ENCODE measurements at regions not wholly inside any gene's neighbourhood (a gene's known extent, or its start where the extent isn't known, plus 50 kb on each side); places are given as distances from the start of the nearest gene placed in this dataset.
"Not testable (repeated sequence)": the region's sequence is repeated elsewhere in the genome, so short reads cannot be mapped to it uniquely, and the experiment has no call there.

GRCh38 chr18:39602131-39602530, 2036.5 kb upstream of the CELF4 start:
- DNase-seq: no peak

DNA sequence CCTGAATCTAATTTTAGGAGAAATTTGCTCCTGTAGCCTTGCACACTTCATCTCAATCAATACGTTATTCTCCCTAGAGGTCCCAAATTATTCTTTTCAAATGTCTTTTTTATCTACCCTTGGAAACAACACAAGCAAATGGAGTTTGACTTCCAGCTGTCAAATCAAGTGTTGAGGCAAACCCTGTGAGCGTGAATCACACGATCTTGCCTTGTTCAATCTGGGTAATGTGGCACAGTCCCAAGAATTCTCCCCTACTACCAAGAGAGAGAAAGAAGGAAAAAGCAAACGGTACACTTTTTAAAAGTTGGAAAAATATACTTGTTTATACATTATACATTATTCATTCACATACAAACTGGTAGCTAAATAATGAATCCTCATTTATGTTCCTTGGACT, 2035.3 kb upstream of the CELF4 start:
- DNase-seq: no peak

- no peak for DNase-seq
Observed at GRCh38 chr18:39599251-39599650, 2033.7 kb upstream of the CELF4 start.

- no peak for DNase-seq
Observed at GRCh38 chr18:39596891-39597290, 2031.3 kb upstream of the CELF4 start.

DNA sequence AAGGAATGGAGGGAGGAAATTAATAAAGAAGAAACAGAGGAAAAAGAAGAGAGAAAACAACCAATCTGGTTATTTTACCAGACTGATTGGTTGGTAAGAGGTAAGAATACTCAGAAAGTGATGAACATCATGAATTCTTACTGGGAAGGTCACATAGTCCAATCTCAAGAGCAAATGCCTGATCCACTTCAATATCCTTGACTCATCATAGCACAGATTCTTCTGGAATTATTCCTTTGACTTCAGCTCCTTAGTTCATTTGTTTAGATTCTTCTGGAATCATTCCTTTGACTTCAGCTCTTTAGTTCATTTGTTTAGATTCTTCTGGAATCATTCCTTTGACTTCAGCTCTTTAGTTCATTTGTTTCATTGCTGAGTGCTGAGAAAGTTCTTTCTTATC, 2030.6 kb upstream of the CELF4 start:
- DNase-seq: no peak

GRCh38 chr18:39594206-39594605, 2028.6 kb upstream of the CELF4 start:
- DNase-seq: no peak

DNA sequence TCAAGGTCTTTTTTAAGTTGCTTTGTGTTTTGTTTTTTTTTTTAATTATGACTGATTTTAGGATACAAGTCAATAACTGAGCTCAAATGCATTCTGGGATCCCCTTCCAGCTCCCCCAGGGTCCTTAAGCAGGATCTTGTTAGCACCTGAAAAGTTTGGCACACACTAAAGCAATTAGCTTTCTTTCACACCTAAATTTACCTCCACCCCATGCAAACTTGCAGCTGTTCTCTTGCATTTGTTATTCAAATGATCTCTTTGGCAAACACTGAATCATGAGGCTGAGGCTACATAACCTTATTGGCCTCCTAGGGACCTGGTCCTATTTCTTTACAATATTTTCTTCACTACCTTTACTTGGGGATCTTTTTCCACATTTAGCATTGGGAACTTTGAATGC, 2026.1 kb upstream of the CELF4 start:
- DNase-seq: no peak

- no peak for DNase-seq
Observed at GRCh38 chr18:39589496-39589895, 2023.9 kb upstream of the CELF4 start.

DNA sequence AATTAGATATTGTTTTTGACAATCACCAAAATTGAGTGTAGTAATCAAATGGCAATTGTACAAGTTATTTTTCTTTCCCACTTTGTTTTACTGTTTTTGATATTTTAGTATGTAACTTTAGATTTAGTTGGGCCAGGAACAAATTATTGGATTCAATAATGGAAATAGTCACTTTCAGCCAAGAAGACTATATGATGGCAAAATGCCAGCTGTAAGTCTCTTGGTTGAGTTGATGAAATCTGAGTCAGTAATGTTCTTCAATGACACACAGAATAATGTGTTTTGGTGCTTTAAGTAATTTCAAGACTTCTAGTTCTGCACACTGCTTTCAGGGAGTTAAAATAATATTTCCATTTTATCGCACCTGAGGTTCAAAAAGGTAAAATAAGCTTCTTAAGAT, 2022.0 kb upstream of the CELF4 start:
- no peak for DNase-seq

- DNase-seq: no peak
Observed at GRCh38 chr18:39586741-39587140, 2021.1 kb upstream of the CELF4 start.

DNA sequence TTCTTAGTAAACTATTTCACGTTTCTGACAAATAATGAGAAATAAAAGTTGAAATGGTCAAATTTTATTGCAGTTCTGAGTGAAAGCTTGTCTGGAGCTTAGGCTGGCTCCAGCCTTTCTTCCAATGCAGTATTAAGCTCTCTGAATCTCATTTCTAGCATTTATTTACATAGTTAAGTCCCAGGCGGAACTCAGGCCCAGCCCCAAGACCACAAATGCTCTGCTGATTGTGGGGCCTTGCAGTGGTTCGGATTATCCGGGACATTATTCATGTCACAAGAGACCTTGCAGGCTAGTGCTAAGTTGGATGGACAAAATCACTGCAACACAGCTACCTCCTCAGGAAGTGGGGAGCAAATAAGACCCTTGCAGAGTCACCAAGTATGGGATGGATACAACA, 2009.3 kb upstream of the CELF4 start:
- DNase-seq: no peak

DNA sequence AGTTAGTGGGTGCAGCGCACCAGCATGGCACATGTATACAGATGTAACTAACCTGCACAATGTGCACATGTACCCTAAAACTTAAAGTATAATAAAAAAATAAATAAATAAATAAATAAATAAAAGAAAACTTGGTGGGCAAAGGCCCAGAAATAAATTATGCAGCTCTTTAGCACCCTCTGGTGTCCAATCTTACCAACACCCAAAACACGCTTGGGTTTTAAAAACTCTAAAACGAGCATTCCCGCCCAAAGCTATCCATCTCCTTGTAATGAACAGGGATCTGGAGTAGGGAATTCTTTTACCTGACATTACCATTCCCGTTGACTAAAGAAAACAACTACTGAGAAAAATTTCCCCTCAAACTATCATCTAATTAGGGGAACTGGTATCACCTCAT, 2005.9 kb upstream of the CELF4 start:
- DNase-seq: no peak

DNA sequence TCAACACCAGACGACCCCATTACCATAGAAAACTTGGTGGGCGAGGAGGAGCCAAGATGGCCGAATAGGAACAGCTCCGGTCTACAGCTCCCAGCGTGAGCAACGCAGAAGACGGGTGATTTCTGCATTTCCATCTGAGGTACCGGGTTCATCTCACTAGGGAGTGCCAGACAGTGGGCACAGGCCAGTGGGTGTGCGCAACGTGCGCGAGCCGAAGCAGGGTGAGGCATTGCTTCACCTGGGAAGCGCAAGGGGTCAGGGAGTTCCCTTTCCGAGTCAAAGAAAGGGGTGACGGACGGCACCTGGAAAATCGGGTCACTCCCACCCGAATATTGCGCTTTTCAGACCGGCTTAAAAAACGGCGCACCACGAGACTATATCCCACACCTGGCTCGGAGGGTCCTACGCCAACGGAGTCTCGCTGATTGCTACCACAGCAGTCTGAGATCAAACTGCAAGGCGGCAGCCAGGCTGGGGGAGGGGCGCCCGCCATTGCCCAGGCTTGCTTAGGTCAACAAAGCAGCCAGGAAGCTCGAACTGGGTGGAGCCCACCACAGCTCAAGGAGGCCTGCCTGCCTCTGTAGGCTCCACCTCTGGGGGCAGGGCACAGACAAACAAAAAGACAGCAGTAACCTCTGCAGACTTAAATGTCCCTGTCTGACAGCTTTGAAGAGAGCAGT, 2000.1 kb upstream of the CELF4 start:
- not testable (repeated sequence) for DNase-seq

GRCh38 chr18:39564716-39565115, 1999.1 kb upstream of the CELF4 start:
- DNase-seq: no peak

DNA sequence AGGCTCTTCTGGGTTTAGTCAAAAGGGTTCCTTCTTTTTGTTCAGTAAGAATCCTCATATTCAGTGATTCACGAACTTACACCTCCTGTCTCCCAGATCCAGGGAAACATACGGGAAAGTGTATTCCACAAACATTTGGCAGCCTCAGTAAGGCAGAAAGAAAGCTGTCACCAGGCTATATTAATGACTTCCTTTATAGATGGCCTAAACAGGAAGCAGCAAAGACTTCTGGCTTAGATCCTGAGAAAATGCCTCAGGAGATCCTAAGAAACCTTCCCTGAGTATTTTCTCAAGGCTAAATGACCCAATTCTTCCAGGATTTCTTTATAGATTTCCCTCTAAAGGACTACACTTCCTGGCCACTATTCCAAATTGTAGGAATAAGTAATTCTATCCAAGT, 1995.5 kb upstream of the CELF4 start:
- no peak for DNase-seq

- DNase-seq: no peak
Observed at GRCh38 chr18:39558658-39559057, 1993.1 kb upstream of the CELF4 start.

GRCh38 chr18:39555496-39555895, 1989.9 kb upstream of the CELF4 start:
- no peak for DNase-seq

- DNase-seq: no peak
Observed at GRCh38 chr18:39550701-39551100, 1985.1 kb upstream of the CELF4 start.

DNA sequence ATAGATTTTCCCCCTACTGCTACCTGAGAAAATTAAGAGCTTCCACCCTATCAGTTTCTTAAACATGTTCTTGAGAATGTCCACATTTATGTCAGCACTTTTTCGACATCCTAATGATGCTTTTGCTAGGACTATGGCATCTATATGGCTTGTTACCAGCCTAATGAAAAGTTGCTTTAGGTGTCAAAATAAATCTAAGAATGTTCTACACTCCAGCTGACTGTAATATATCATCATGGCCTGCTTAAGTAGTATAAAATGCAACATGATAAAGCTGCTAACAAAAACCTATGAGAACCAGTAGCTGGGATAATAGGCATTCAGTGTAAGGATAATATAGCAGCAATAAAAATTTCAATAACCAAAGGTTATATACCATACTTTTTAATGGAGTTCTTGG, 1983.5 kb upstream of the CELF4 start:
- no peak for DNase-seq

- no peak for DNase-seq
Observed at GRCh38 chr18:39531659-39532058, 1966.1 kb upstream of the CELF4 start.

GRCh38 chr18:39529358-39529757, 1963.8 kb upstream of the CELF4 start:
- DNase-seq: no peak

GRCh38 chr18:39527465-39527864, 1961.9 kb upstream of the CELF4 start:
- DNase-seq: no peak

DNA sequence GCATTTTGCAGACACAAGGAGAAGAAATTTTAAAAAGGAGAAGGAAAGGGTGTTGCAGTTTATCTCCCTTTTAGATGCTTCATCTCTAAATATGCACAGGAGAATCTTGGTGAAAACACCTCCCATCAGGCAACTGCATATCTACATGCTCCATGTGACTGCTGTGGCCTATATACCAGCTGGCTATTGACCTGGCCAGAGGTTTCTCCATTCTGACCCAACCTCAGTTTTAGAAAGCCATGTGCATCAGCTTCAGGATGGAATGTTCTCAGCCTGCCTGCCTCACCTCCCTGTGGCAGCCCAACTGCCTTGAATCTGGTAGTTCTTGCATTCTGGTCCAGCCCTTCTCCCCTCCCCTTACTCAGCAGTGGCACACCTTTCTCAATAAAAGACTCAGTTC, 1958.8 kb upstream of the CELF4 start:
- DNase-seq: no peak

DNA sequence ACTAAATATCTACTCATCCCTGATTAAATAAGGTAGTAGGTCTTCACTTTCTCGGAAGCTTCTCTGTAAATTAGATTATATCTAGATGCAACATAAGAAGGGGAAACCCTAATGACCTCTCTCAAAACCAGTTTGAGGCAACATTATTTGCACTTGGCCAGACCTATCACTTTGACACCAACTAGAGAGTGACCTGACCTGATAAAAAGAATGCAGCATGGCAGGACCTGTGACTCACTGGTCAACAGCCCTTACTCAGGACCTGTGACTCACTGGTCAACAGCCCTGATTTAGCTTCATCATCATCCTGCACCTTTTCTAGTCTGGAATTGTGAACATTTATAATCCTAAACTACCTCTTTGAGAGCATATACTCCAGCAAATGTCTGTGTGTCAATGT, 1957.7 kb upstream of the CELF4 start:
- DNase-seq: no peak

DNA sequence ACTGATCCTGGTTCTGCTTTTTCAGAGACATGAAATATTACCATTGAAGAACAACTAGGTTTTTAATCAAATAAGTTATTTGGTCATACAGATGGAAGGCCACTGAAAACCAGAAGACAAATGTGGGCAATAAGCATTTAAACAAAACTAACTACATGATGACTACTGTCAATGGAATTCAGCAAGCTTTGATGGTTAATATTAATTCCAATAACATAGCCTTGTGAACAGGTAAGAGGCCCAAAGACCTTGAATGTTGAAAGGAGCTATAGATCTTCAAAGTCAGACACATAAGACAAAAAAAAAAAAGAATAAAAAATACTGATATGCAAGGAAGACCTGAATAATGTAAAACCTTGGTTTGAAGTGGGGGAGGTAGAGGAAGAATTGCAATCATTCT, 1955.6 kb upstream of the CELF4 start:
- DNase-seq: no peak

GRCh38 chr18:39519741-39520140, 1954.1 kb upstream of the CELF4 start:
- no peak for DNase-seq

Data from NCI-H2081 treated with DMSO at 0.1 percent for 48 hours (cell line).